HEK293 (cell line): ENCODE measurements at regions not wholly inside any gene's neighbourhood (a gene's known extent, or its start where the extent isn't known, plus 50 kb on each side); places are given as distances from the start of the nearest gene placed in this dataset.

Source experiments
- CTCF ChIA-PET: fragments of 350-600 bp; formaldehyde crosslinking; extraction: SDS; loops from one replicate; lab custom pipeline; 2021; ENCODE audit warnings: antibody characterized with exemption; lab: Yijun Ruan, JAX
- POLR2A ChIA-PET: fragments of 300-600 bp; formaldehyde crosslinking; extraction: SDS; loops from one replicate; lab custom pipeline; 2020; ENCODE audit warnings: antibody characterized with exemption, inconsistent platforms; lab: Yijun Ruan, JAX
- H3K27ac ChIP-seq: fragments of 200-500 bp; sonication (Bioruptor generic); 2 replicates; pipeline ENCODE4 v1.5.1; 2014; ENCODE audit warnings: low read depth, low read length, control low read depth, inconsistent platforms; ENCODE audit errors: extremely low read depth
- H3K36me3 ChIP-seq, 2 experiments: fragments of 200-500 bp in 1 of 2; sonication (Bioruptor generic) in 1 of 2; 1 replicate in 1 of 2; 2 replicates in 1 of 2; pipeline ENCODE4 v1.5.1; 2014 to 2017; ENCODE audit warnings: inconsistent platforms in 2 of 2, low read length in 2 of 2; ENCODE audit not compliant: control insufficient read depth in 2 of 2, insufficient read depth in 1 of 2
- H3K4me1 ChIP-seq: fragments of 200-500 bp; sonication (Bioruptor generic); 2 replicates; pipeline ENCODE4 v1.5.1; 2014; ENCODE audit warnings: mild to moderate bottlenecking, low read length, inconsistent platforms; ENCODE audit not compliant: control insufficient read depth, insufficient read depth
- H3K4me3 ChIP-seq: 2 replicates; pipeline ENCODE4 v1.5.1; 2011; ENCODE audit warnings: low read depth, mild to moderate bottlenecking, control low read depth, low read length, moderate library complexity
- H3K9me3 ChIP-seq: fragments of 200-500 bp; sonication (Bioruptor generic); 2 replicates; pipeline ENCODE4 v1.5.1; 2014; ENCODE audit warnings: low read depth, low read length, inconsistent platforms; ENCODE audit not compliant: control insufficient read depth, insufficient read depth
- SP3 ChIP-seq: fragments of 450-650 bp; formaldehyde crosslinking; IDR thresholded peaks from 2 replicates; pipeline ENCODE4 v1.5.1; 2016; ENCODE audit warnings: missing biosample characterization, missing genetic modification characterization
- ZBTB1 ChIP-seq: fragments of 450-650 bp; formaldehyde crosslinking; IDR thresholded peaks from 2 replicates; pipeline ENCODE4 v1.5.1; 2016; ENCODE audit warnings: missing biosample characterization, missing genetic modification characterization
- ZFHX2 ChIP-seq: fragments of 450-650 bp; formaldehyde crosslinking; conservative IDR thresholded peaks from 2 replicates; pipeline ENCODE4 v1.5.1; 2016; ENCODE audit warnings: missing biosample characterization, missing genetic modification characterization
- ZNF16 ChIP-seq: fragments of 450-650 bp; formaldehyde crosslinking; IDR thresholded peaks from 2 replicates; pipeline ENCODE4 v1.5.1; 2016; ENCODE audit warnings: low read depth, missing biosample characterization, missing genetic modification characterization
- ZNF394 ChIP-seq: fragments of 450-650 bp; formaldehyde crosslinking; IDR thresholded peaks from 2 replicates; pipeline ENCODE4 v1.5.1; 2016; ENCODE audit warnings: missing biosample characterization, missing genetic modification characterization, mild to moderate bottlenecking, moderate library complexity, borderline replicate concordance
- ZNF433 ChIP-seq: fragments of 450-650 bp; formaldehyde crosslinking; IDR thresholded peaks from 2 replicates; pipeline ENCODE4 v1.5.1; 2016; ENCODE audit warnings: missing biosample characterization, missing genetic modification characterization, low read depth
- ZNF530 ChIP-seq: fragments of 450-650 bp; formaldehyde crosslinking; IDR thresholded peaks from 2 replicates; pipeline ENCODE4 v1.5.1; 2016; ENCODE audit warnings: low read depth, missing biosample characterization, missing genetic modification characterization
- ZNF629 ChIP-seq: fragments of 450-650 bp; formaldehyde crosslinking; IDR thresholded peaks from 2 replicates; pipeline ENCODE4 v1.5.1; 2017; ENCODE audit warnings: missing biosample characterization, missing genetic modification characterization
- ZNF664 ChIP-seq: fragments of 450-650 bp; formaldehyde crosslinking; IDR thresholded peaks from 2 replicates; pipeline ENCODE4 v1.5.1; 2016; ENCODE audit warnings: missing biosample characterization, missing genetic modification characterization
- ZNF707 ChIP-seq: fragments of 450-650 bp; formaldehyde crosslinking; IDR thresholded peaks from 2 replicates; pipeline ENCODE4 v1.5.1; 2016; ENCODE audit warnings: missing biosample characterization, missing genetic modification characterization
- ZSCAN23 ChIP-seq: fragments of 450-650 bp; formaldehyde crosslinking; IDR thresholded peaks from 2 replicates; pipeline ENCODE4 v1.5.1; 2016; ENCODE audit warnings: missing biosample characterization, missing genetic modification characterization
- ZSCAN30 ChIP-seq: fragments of 450-650 bp; IDR thresholded peaks from 2 replicates; pipeline ENCODE4 v1.5.1; 2018; ENCODE audit warnings: missing biosample characterization, mild to moderate bottlenecking, missing genetic modification characterization, moderate library complexity
- TF ChIP-seq, protein P1 (sequence below): fragments of 450-650 bp; formaldehyde crosslinking; conservative IDR thresholded peaks from 2 replicates; pipeline ENCODE4 v1.5.1; 2016; ENCODE audit warnings: low read depth, missing biosample characterization, missing genetic modification characterization
- TF ChIP-seq, protein P2 (sequence below): fragments of 450-650 bp; formaldehyde crosslinking; IDR thresholded peaks from 2 replicates; pipeline ENCODE4 v1.5.1; 2017; ENCODE audit warnings: missing biosample characterization, missing genetic modification characterization
- TF ChIP-seq, protein P3 (sequence below): fragments of 450-650 bp; formaldehyde crosslinking; IDR thresholded peaks from 2 replicates; pipeline ENCODE4; 2016; ENCODE audit warnings: missing biosample characterization, missing genetic modification characterization
- TF ChIP-seq, protein P4 (sequence below): fragments of 450-650 bp; formaldehyde crosslinking; IDR thresholded peaks from 2 replicates; pipeline ENCODE4 v1.5.1; 2017; ENCODE audit warnings: missing biosample characterization, missing genetic modification characterization

DNA sequence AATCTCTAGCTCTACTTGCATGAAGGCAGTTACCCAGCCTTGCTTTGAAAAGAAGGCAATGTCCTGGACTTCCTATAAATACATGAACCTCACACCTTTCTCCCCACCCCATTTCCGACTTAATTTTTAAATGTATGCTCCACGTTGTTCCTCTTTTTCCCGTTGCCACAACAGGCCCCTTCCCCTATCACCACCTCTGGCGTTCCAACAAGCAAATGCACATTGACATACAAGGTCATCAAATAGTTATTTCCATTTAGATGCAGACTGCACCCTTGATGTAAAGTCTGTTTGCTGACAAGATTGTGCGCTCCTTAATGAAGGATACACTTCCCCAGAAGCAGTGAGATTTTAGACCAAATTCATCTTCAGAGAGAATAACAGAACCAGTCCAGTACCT lies 260.7 kb upstream of the UMPS start:
- TF ChIP-seq, protein P1, sequence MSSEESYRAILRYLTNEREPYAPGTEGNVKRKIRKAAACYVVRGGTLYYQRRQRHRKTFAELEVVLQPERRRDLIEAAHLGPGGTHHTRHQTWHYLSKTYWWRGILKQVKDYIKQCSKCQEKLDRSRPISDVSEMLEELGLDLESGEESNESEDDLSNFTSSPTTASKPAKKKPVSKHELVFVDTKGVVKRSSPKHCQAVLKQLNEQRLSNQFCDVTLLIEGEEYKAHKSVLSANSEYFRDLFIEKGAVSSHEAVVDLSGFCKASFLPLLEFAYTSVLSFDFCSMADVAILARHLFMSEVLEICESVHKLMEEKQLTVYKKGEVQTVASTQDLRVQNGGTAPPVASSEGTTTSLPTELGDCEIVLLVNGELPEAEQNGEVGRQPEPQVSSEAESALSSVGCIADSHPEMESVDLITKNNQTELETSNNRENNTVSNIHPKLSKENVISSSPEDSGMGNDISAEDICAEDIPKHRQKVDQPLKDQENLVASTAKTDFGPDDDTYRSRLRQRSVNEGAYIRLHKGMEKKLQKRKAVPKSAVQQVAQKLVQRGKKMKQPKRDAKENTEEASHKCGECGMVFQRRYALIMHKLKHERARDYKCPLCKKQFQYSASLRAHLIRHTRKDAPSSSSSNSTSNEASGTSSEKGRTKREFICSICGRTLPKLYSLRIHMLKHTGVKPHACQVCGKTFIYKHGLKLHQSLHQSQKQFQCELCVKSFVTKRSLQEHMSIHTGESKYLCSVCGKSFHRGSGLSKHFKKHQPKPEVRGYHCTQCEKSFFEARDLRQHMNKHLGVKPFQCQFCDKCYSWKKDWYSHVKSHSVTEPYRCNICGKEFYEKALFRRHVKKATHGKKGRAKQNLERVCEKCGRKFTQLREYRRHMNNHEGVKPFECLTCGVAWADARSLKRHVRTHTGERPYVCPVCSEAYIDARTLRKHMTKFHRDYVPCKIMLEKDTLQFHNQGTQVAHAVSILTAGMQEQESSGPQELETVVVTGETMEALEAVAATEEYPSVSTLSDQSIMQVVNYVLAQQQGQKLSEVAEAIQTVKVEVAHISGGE (tag by site-specific recombination) = no peak
- TF ChIP-seq ZSCAN23 (tag by site-specific recombination) (no peak), ZFHX2 (tag by site-specific recombination) (no peak), ZNF530 (tag by site-specific recombination) (no peak), ZNF394 (no peak), SP3 (no peak), ZSCAN30 (tag by site-specific recombination) (no peak), ZNF16 (tag by site-specific recombination) (no peak), ZNF664 (tag by site-specific recombination) (no peak), ZNF433 (tag by site-specific recombination) (no peak)
- TF ChIP-seq, protein P2, sequence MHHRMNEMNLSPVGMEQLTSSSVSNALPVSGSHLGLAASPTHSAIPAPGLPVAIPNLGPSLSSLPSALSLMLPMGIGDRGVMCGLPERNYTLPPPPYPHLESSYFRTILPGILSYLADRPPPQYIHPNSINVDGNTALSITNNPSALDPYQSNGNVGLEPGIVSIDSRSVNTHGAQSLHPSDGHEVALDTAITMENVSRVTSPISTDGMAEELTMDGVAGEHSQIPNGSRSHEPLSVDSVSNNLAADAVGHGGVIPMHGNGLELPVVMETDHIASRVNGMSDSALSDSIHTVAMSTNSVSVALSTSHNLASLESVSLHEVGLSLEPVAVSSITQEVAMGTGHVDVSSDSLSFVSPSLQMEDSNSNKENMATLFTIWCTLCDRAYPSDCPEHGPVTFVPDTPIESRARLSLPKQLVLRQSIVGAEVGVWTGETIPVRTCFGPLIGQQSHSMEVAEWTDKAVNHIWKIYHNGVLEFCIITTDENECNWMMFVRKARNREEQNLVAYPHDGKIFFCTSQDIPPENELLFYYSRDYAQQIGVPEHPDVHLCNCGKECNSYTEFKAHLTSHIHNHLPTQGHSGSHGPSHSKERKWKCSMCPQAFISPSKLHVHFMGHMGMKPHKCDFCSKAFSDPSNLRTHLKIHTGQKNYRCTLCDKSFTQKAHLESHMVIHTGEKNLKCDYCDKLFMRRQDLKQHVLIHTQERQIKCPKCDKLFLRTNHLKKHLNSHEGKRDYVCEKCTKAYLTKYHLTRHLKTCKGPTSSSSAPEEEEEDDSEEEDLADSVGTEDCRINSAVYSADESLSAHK (tag by site-specific recombination) = no peak
- TF ChIP-seq, protein P3, sequence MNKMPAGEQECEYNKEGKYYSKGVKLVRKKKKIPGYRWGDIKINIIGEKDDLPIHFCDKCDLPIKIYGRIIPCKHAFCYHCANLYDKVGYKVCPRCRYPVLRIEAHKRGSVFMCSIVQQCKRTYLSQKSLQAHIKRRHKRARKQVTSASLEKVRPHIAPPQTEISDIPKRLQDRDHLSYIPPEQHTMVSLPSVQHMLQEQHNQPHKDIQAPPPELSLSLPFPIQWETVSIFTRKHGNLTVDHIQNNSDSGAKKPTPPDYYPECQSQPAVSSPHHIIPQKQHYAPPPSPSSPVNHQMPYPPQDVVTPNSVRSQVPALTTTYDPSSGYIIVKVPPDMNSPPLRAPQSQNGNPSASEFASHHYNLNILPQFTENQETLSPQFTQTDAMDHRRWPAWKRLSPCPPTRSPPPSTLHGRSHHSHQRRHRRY (tag by site-specific recombination) = no peak
- CTCF ChIA-PET = interaction anchor here (0.5 to 8.1 kb wide), 12 partner anchors 17 to 817 kb away, joined by 3 to 151 read pairs (median 6); partner anchors contain the start of gene KALRN
- POLR2A ChIA-PET = no interaction called here

DNA sequence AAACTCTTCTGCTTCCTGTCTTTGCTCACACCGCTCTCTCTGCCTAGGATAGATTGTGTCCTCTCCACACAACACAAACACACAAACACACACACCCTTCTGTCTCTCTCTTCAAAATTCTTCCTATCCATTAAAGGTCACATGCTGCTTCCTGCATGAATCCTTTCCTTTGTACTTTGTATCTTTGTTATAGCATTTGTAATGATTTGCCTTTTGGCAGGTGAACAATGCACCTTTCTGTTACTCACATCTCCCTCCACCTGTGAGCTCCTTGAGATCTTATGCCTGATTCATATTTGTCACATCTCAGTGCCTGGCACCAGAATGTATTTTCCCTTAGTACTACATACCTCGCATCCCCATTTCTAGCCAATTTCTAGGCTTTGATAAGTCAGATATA lies 251.4 kb upstream of the UMPS start:
- no peaks in the 10 kb centered on the region for H3K4me1 ChIP-seq
- TF ChIP-seq ZNF707 (tag by site-specific recombination) = no peak
- TF ChIP-seq, protein P4, sequence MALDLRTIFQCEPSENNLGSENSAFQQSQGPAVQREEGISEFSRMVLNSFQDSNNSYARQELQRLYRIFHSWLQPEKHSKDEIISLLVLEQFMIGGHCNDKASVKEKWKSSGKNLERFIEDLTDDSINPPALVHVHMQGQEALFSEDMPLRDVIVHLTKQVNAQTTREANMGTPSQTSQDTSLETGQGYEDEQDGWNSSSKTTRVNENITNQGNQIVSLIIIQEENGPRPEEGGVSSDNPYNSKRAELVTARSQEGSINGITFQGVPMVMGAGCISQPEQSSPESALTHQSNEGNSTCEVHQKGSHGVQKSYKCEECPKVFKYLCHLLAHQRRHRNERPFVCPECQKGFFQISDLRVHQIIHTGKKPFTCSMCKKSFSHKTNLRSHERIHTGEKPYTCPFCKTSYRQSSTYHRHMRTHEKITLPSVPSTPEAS = no peak
- TF ChIP-seq ZNF629 (tag by site-specific recombination) = no peak
- TF ChIP-seq ZBTB1 (tag by site-specific recombination) = no peak
- POLR2A ChIA-PET = no interaction called here

More for the DNA sequence above, 260.7 kb upstream of the UMPS start:
- Histone ChIP-seq H3K9me3 (no peaks in the 10 kb centered on the region), H3K4me1 (no peaks in the 10 kb centered on the region), H3K27ac (no peak overlapping the region), H3K4me3 (no peak overlapping the region), H3K36me3 (no peaks in the 10 kb centered on the region)

More for the DNA sequence above, 251.4 kb upstream of the UMPS start:
- CTCF ChIA-PET = interaction anchor here (0.6 kb wide), 1 partner anchor 11 kb away, joined by 3 read pairs; no protein-coding TSS in a partner anchor
- H3K27ac ChIP-seq = no peak overlapping the region
- no peaks in the 10 kb centered on the region for H3K9me3 ChIP-seq
- H3K4me3 ChIP-seq = no peak overlapping the region
- H3K36me3 ChIP-seq = no peaks in the 10 kb centered on the region
